Suppressor macrophage treated with lipopolysaccharide for 4 hours (primary cell): ENCODE measurements at regions not wholly inside any gene's neighbourhood (a gene's known extent, or its start where the extent isn't known, plus 50 kb on each side); places are given as distances from the start of the nearest gene placed in this dataset.

Source experiments
- DNase-seq: peaks from one replicate; pipeline ENCODE4 v3.0.0-alpha.2; 2020

DNA sequence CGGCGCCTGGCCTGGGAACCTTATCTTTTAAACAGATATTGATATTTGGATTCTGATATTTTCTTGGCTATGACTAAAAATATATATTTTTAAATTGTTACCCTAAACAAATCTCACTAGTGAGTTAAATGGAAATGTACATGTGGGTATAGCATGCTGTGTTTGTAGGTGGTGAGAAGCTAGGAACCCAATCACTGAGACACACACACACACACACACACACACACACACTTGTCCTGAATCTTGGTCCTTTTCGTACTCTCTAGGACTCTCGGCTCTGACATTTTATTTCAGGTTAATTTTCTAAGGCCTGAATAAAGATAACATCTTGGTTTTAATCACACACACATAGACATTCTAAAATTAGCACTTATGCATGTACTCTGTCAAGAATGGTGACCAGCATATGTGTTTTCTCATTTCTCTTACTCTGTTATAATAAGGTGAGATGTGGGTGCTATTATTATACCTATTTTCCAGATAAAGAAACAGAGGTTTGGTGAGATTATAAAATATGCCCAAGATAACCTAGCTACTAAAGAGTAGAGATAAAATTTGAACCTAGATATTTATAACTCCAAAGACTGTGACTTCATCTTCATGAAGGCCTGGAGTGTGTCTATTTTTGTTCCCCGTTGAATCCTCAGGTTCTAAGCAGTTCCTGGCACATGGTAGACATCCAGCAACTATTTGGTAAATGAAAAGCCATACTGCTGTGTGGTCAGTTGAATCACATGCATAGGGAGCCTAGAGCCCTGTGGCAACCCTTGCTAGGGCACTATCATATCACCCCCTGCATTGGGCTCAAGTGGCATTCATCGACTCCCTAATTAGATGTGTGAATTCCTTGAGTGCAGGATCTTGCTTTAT is 85.0 kb upstream of the RAB3GAP2 start:
- no peak for DNase-seq

- DNase-seq: no peak
Observed at GRCh38 chr1:220353229-220354012, 81.2 kb upstream of the RAB3GAP2 start.

- no peak for DNase-seq
Observed at GRCh38 chr1:220348211-220348610, 76.0 kb upstream of the RAB3GAP2 start.

DNA sequence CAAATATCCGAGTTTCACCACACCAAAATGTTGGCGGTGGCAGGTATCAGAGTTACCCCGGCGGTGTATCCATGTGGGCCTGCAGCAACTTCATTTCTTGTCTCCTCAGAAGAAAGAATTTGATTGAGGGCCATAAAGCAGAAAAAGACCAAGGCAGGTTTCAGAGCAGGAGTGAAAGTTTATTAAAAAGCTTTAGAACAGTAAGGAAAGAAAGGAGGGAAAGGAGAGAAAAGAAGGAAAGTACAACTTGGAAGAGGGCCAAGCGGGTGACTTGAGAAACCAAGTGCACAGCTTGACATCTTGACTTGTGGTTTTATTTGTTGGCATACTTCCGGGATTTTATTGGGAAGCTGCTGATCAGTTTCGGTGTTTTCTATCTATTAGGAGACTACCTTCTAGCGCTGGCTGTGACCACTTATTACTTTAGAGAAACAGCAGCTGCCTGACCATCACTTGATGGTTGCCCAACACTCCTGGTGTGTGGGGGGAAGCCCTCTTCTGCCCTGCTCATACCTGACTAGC is 75.5 kb upstream of the RAB3GAP2 start:
- DNase-seq: no peak

GRCh38 chr1:220344745-220345144 is 72.5 kb upstream of the RAB3GAP2 start:
- no peak for DNase-seq

- DNase-seq: no peak
Observed at GRCh38 chr1:220342853-220343252, 70.6 kb upstream of the RAB3GAP2 start.

GRCh38 chr1:220341126-220341525 is 68.9 kb upstream of the RAB3GAP2 start:
- DNase-seq: no peak

DNA sequence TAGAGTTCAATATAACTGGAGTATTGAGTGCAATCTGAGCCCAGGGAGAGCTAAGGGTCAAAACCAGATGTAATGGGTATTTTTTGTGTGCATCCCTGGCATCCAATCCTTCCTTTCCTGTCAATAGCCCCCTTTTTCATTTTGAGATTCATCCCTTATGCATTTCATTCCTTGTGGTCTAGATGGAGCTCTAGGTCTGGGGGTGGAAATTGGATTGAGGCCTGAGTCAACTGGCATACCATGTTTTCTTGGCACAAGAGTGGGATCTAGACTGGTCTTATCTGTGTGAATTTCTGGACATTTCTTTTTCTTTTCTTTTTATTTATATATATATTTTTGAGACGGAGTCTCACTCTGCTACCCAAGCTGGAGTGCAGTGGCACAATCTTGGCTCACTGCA is 67.3 kb upstream of the RAB3GAP2 start:
- DNase-seq: no peak

GRCh38 chr1:220338759-220339158 is 66.5 kb upstream of the RAB3GAP2 start:
- DNase-seq: no peak

DNA sequence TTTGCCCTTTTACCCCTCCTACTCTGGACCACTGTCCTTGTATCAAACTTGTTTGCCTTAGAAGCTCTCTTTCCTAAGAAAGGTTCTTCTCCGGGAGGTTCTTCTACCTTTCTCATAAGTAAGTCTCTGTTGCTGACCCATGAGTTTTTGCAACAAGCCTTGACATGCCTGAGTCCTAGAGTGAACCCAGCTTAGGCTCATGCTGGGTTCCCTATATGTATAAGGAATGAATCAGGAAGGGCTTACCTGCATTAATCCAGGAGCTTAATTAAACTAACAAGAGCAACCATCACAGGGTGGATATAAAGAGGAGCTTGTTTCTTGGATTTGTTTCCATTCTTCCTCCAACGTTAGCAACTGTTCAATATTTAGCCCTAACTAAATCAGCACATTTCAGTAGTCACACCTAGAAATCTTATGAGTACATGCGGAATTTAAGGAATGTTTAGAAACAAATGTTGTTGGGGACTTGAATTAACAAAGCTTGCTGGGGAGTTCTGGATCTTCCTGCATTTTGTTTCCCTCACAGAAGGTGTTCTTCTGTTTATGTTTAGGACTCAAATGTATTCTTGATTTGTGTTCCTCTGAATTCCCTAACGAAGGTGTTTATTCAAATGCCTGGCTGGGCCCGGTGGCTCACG is 64.3 kb upstream of the RAB3GAP2 start:
- no peak for DNase-seq

- DNase-seq: no peak
Observed at GRCh38 chr1:220335668-220336067, 63.4 kb upstream of the RAB3GAP2 start.

GRCh38 chr1:220331318-220331717 is 59.1 kb upstream of the RAB3GAP2 start:
- DNase-seq: no peak

DNA sequence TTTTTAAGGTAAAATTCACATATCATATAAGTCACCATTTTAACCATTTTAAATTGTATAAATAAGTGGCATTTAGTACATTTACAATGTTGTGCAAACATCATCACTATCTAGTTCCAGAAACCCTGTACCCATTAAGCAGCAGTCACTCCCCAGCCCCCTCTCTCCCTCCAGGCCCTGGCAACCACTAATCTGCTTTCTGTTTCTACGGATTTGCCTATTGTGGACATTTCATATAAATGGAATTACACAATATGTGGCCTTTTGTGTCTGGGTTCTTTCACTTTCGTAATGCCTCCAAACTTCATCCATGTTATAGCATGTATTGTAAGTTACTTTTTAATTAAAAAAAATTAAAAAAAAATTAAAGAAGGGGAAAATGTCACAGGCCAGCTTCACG is 58.0 kb upstream of the RAB3GAP2 start:
- DNase-seq: peak; percentile 86

DNA sequence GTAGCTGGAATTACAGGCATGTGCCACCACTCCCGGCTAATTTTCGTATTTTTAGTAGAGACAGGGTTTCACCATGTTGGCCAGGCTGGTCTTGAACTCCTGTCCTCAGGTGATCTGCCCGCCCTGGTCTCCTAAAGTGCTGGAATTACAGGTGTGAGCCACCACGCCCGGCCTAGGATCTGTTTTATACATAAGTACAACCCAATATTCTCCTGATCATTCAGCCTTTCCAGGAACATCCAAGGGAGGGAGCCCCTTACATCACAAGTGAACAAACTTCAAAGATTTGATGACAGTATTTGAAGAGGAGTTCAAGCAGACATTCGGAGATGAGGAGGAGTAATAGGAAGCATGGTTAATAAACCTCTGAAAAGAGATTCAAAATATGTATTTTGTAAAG is 54.9 kb upstream of the RAB3GAP2 start:
- DNase-seq: no peak

- no peak for DNase-seq
Observed at GRCh38 chr1:220326578-220326977, 54.3 kb upstream of the RAB3GAP2 start.

DNA sequence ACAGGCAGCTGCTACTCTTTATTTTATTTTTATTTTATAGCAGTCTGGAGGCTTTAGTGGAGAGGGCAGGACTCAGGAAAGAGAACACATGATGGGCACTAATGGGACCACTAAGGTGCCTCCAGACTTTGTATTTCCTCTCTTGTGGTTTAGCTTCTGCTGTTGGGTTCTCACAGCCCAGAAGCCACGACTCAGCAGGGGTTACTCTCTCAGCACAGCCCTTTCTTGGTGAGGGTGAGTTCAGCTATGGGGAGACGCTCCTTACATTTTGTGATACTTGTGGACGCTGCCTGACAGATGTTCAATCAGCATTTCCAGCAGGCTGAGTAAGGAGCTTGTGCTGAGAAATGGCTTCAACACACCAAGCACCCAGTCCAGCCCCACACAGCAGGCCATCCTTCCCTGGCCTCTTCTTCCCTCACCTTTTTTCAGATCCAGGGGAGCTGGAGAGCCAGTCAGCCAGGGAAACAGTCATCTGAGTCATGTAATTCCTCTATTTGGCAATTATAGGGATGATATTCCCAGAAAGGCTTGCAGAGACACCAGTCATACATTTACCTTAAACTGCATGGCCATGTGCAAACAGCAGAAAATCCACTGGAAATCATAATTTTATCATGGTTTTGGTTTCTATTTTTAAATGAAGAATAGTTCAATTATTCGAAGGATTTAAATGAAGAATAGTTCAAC is 53.2 kb upstream of the RAB3GAP2 start:
- no peak for DNase-seq

- DNase-seq: no peak
Observed at GRCh38 chr1:220323717-220324116, 51.5 kb upstream of the RAB3GAP2 start.

DNA sequence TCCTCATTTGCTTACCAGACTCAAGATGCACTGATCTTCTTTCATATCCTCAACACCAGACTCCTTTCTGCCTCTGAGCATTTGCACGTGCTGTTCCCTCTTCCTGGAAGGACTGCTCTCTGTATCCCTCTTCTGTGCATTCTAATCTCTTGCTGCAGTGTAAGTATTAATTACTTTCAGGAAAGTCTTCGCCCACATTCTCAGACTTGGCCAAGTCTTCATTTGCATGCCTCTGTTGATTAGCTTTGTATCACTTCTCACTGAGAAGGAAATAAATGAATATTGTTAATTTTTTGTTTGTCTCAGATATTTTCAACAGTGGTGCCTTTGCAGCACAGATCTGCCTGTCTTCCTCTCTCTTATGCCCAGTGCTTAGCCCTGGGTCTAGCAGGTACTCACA is 50.3 kb upstream of the RAB3GAP2 start:
- DNase-seq: no peak
